ENCODE measurements at regions not wholly inside any gene's neighbourhood (a gene's known extent, or its start where the extent isn't known, plus 50 kb on each side); places are given as distances from the start of the nearest gene placed in this dataset.
"Not testable (repeated sequence)": the region's sequence is repeated elsewhere in the genome, so short reads cannot be mapped to it uniquely, and the experiment has no call there.

DNA sequence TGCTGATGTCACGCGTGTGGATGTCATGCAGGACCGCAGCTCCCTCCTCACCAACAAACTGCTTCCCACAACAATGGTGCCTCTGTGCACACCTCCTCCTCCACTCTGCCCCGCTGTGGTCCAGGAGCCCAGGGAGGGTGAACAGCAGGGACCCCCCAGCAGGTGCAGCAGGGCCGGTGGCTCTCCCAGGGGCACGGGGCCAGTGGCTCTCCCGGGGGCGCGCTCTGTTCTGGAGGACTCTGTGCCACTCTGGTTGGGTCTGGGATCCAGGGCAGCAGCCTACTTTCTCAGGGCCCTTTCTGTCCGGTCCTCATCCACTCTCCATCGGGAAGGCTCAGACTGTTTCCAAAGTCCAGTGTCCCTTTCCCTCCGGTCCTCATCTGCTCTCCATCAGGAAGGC, 153.0 kb upstream of the ZNF469 start:
- TF ChIP-seq, protein P1, sequence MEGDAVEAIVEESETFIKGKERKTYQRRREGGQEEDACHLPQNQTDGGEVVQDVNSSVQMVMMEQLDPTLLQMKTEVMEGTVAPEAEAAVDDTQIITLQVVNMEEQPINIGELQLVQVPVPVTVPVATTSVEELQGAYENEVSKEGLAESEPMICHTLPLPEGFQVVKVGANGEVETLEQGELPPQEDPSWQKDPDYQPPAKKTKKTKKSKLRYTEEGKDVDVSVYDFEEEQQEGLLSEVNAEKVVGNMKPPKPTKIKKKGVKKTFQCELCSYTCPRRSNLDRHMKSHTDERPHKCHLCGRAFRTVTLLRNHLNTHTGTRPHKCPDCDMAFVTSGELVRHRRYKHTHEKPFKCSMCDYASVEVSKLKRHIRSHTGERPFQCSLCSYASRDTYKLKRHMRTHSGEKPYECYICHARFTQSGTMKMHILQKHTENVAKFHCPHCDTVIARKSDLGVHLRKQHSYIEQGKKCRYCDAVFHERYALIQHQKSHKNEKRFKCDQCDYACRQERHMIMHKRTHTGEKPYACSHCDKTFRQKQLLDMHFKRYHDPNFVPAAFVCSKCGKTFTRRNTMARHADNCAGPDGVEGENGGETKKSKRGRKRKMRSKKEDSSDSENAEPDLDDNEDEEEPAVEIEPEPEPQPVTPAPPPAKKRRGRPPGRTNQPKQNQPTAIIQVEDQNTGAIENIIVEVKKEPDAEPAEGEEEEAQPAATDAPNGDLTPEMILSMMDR (IDR thresholded peaks at IDR 0.05) = not testable (repeated sequence)
- TF ChIP-seq, protein P2, sequence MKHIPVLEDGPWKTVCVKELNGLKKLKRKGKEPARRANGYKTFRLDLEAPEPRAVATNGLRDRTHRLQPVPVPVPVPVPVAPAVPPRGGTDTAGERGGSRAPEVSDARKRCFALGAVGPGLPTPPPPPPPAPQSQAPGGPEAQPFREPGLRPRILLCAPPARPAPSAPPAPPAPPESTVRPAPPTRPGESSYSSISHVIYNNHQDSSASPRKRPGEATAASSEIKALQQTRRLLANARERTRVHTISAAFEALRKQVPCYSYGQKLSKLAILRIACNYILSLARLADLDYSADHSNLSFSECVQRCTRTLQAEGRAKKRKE (CRISPR knock-in tag; IDR thresholded peaks at IDR 0.05; ENCODE audit: low read depth) = not testable (repeated sequence)
- TF ChIP-seq MAZ (IDR thresholded peaks at IDR 0.05; ENCODE audit: borderline replicate concordance, low read depth, low read length); POLR2A (IDR thresholded peaks at IDR 0.05; ENCODE audit: low read length); EP300 (IDR thresholded peaks at IDR 0.05): not testable (repeated sequence)
- TF ChIP-seq, protein P3, sequence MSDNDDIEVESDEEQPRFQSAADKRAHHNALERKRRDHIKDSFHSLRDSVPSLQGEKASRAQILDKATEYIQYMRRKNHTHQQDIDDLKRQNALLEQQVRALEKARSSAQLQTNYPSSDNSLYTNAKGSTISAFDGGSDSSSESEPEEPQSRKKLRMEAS (IDR thresholded peaks at IDR 0.05) = not testable (repeated sequence)
- TF ChIP-seq, protein P4, sequence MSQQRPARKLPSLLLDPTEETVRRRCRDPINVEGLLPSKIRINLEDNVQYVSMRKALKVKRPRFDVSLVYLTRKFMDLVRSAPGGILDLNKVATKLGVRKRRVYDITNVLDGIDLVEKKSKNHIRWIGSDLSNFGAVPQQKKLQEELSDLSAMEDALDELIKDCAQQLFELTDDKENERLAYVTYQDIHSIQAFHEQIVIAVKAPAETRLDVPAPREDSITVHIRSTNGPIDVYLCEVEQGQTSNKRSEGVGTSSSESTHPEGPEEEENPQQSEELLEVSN (IDR thresholded peaks at IDR 0.05; ENCODE audit: borderline replicate concordance, low read depth) = not testable (repeated sequence)
- TF ChIP-seq, protein P5, sequence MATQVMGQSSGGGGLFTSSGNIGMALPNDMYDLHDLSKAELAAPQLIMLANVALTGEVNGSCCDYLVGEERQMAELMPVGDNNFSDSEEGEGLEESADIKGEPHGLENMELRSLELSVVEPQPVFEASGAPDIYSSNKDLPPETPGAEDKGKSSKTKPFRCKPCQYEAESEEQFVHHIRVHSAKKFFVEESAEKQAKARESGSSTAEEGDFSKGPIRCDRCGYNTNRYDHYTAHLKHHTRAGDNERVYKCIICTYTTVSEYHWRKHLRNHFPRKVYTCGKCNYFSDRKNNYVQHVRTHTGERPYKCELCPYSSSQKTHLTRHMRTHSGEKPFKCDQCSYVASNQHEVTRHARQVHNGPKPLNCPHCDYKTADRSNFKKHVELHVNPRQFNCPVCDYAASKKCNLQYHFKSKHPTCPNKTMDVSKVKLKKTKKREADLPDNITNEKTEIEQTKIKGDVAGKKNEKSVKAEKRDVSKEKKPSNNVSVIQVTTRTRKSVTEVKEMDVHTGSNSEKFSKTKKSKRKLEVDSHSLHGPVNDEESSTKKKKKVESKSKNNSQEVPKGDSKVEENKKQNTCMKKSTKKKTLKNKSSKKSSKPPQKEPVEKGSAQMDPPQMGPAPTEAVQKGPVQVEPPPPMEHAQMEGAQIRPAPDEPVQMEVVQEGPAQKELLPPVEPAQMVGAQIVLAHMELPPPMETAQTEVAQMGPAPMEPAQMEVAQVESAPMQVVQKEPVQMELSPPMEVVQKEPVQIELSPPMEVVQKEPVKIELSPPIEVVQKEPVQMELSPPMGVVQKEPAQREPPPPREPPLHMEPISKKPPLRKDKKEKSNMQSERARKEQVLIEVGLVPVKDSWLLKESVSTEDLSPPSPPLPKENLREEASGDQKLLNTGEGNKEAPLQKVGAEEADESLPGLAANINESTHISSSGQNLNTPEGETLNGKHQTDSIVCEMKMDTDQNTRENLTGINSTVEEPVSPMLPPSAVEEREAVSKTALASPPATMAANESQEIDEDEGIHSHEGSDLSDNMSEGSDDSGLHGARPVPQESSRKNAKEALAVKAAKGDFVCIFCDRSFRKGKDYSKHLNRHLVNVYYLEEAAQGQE (IDR thresholded peaks at IDR 0.05) = not testable (repeated sequence)
